Spleen (tissue), 7 donors: ENCODE measurements at regions not wholly inside any gene's neighbourhood (a gene's known extent, or its start where the extent isn't known, plus 50 kb on each side); places are given as distances from the start of the nearest gene placed in this dataset.

Experiments
- CTCF ChIP-seq, 11 experiments: fragments of 200-600 bp in 7 of 11; fragments of 450-650 bp in 4 of 11; sonication (generic) in 4 of 11; IDR thresholded peaks in 8 of 11; conservative IDR thresholded peaks in 3 of 11; 1 replicate in 7 of 11; 2 replicates in 4 of 11; pipeline versions ENCODE4 v1.4.0 to v1.8.0; 2016 to 2021; ENCODE audit warnings: antibody characterized with exemption in 11 of 11, inconsistent platforms in 4 of 11, mild to moderate bottlenecking in 1 of 11
- POLR2A ChIP-seq, 3 donors: fragments of 450-650 bp; IDR thresholded peaks; one replicate each; pipeline ENCODE4 v1.5.1; 2017; ENCODE audit warnings: antibody characterized with exemption in 3 of 3, mild to moderate bottlenecking in 1 of 3
- POLR2AphosphoS5 ChIP-seq, 3 donors: sonication (generic); formaldehyde crosslinking; IDR thresholded peaks; one replicate each; pipeline ENCODE4 v1.5.1; 2017; ENCODE audit warnings: antibody characterized with exemption in 3 of 3
- donor health status: DM: no; HTN: no; CAD: no; lungs with moderate emphysema.
- donor health status: DM: no; HTN: no; CAD: no.
- donor health status: DM: no; HTN: no; CAD: no.

GRCh38 chr5:54774281-54775170 is 210.9 kb downstream of the ESM1 start:
- TF ChIP-seq CTCF (IDR thresholded peaks at IDR 0.05 in 8 of 11, conservative IDR thresholded peaks at IDR 0.05 in 3 of 11) (no peak), POLR2A (IDR thresholded peaks at IDR 0.05) (no peak), POLR2AphosphoS5 (IDR thresholded peaks at IDR 0.05) (peak in 1 of 3 donors; percentile 43)
